22Rv1 (cell line): ENCODE measurements at regions not wholly inside any gene's neighbourhood (a gene's known extent, or its start where the extent isn't known, plus 50 kb on each side); places are given as distances from the start of the nearest gene placed in this dataset.

Source experiments
- ZFX ChIP-seq: fragments of 450-650 bp; IDR thresholded peaks from 2 replicates; pipeline ENCODE4 v1.6.1; 2017; ENCODE audit warnings: antibody characterized with exemption, borderline replicate concordance
- TF ChIP-seq, protein P1 (sequence below): fragments of 450-650 bp; IDR thresholded peaks from 2 replicates; pipeline ENCODE4 v1.5.1; 2017; ENCODE audit warnings: mild to moderate bottlenecking

DNA sequence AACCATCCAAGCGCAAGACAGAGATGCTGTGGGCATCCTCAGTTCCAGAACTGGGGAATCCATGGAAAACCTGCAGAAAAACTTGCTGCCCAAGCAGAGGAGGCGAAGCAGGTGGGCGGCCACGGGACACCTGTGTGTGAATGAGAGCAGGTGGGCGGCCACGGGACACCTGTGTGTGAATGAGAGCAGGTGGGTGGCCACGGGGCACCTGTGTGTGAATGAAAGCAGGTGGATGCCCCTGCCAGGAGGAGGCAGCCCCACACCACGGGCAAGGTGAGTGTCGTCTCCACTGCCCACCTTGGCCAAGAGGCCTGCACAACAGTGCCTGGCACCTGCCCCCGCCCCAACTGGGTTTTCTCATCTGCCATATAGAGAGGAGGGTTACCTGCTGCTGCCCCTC is 59.2 kb downstream of the GSC start:
- TF ChIP-seq, protein P1, sequence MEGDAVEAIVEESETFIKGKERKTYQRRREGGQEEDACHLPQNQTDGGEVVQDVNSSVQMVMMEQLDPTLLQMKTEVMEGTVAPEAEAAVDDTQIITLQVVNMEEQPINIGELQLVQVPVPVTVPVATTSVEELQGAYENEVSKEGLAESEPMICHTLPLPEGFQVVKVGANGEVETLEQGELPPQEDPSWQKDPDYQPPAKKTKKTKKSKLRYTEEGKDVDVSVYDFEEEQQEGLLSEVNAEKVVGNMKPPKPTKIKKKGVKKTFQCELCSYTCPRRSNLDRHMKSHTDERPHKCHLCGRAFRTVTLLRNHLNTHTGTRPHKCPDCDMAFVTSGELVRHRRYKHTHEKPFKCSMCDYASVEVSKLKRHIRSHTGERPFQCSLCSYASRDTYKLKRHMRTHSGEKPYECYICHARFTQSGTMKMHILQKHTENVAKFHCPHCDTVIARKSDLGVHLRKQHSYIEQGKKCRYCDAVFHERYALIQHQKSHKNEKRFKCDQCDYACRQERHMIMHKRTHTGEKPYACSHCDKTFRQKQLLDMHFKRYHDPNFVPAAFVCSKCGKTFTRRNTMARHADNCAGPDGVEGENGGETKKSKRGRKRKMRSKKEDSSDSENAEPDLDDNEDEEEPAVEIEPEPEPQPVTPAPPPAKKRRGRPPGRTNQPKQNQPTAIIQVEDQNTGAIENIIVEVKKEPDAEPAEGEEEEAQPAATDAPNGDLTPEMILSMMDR: no peak
- TF ChIP-seq ZFX: no peak
